ENCODE measurements at regions not wholly inside any gene's neighbourhood (a gene's known extent, or its start where the extent isn't known, plus 50 kb on each side); places are given as distances from the start of the nearest gene placed in this dataset.

DNA sequence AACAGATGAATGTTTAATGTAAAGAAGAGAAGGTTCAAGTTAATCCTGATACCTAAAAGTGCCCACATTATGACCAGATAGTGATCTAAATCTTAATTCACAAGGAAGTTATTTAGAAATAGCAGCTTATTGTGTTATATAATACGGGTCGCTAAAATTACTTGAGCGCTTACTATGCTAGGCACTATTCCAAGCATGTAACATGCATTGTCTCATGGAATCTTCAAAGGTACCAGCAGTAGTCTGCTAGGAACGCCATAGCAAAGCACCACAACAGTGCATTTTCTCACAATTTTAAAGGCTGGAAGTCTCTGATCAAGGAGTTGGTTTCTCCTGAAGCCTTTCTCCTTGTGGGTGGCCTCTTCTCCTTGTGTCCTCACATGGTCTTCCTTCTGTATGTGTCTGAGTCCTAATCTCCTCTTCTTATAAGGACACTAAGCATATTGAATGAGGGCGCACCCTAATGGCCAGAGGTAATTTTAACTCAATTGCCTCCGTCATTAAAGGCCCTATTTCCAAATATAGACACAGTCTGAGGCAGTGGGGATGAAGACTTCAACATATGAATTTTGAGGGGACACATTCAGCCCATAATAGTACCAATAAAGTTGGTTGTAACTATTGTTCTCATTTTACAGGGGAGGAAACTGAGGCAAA, 118.4 kb downstream of the LRRC30 start:
- ATAC-seq (no peak), FAIRE-seq (no peak), DNase-seq (ENCODE audit: low spot score) (no peak)
- H3K4me1 ChIP-seq (ENCODE audit: insufficient read depth, low read length), result no peaks in the 10 kb centered on the region
- in situ Hi-C loops (cut with HindIII; ENCODE audit: extremely low pct_ligation_motif_present, low pct_unique_long_range_greater_than_20kb), result no loop called here
- intact Hi-C loops (cut with micrococcal nuclease; ENCODE audit: unreplicated experiment), result no loop called here
- no peaks in the 10 kb centered on the region for H3K36me3 ChIP-seq (replicated peaks in 1 of 2; ENCODE audit: control insufficient read depth in 1 of 2, insufficient read depth in 2 of 2, low read length in 2 of 2)
- CTCF ChIA-PET (ENCODE audit: low intra/inter-chr PET ratio, low total read pairs), result no interaction called here
- no peak overlapping the region for H2AFZ ChIP-seq (ENCODE audit: low read length)
- no peak overlapping the region for H3K4me2 ChIP-seq (ENCODE audit: low read depth, low read length)
- H3K9me3 ChIP-seq (ENCODE audit: low read length), result no peaks in the 10 kb centered on the region
- no peak overlapping the region for H3K27ac ChIP-seq (ENCODE audit: extremely low read length, insufficient read depth, low read length)
- WGBS (ENCODE audit: low lambda C conversion rate), result 60% methylated on average over 6 of the region's 6 CpGs
- no peaks in the 10 kb centered on the region for H3K79me2 ChIP-seq (ENCODE audit: insufficient read depth, low read length)
- no peak for TF ChIP-seq HES4 (CRISPR knock-in tag; IDR thresholded peaks at IDR 0.05; ENCODE audit: borderline replicate concordance)
- H3K27me3 ChIP-seq (ENCODE audit: control insufficient read depth in 1 of 2, insufficient read depth in 2 of 2, low read length in 2 of 2), result peaks cover 0 to 5% of the 10 kb centered on the region in 2 experiments; a peak in 1 of 5 replicates
- no peaks in the 10 kb centered on the region for H4K20me1 ChIP-seq (ENCODE audit: insufficient read depth, low read length)
- POLR2A ChIA-PET, result no interaction called here
- H3K9ac ChIP-seq (ENCODE audit: insufficient read depth, low read depth, low read length), result no peak overlapping the region
- no TSS peak for BruUV-seq (replicated peaks)
- no peak overlapping the region for H3K4me3 ChIP-seq (replicated peaks in 1 of 3; ENCODE audit: insufficient read depth in 1 of 3, low read depth in 2 of 3, low read length in 3 of 3)

DNA sequence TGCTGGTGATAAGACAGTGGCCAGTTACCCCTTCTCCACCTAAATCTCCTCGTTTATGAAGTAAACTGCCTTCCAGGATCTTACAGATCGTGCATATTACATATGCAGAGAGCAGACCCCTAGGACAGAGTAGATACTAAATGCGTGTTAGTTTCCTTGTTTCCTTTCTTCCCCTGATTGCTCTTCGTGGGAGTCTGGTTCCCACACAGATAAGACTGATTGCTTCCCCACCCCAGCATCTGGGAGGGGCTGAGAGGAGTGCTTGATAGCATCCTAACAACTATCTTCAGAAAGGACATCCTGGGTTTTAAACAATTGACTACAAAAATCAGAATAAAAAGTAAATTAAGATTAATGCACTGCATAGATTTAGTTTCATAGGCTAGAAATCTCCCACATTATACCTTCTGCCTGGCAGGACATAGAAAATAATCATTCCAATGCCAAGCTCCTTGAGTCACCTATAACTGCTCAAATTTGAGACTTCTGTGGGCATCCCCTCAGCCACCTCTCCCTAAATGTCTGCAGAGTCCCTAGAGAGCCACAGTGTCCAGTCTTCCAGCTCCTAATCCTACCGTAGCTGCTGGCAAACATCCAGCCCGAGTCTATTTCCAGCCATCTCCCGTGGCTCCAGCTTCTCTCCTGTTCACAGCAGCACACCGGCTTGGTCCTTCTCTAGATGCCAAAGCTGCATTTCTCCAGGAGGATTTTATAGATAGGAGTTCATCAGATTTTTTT, 128.3 kb downstream of the LRRC30 start:
- DNase-seq (ENCODE audit: low spot score) (no peak), ATAC-seq (no peak), FAIRE-seq (no peak)
- no peaks in the 10 kb centered on the region for H3K79me2 ChIP-seq (ENCODE audit: insufficient read depth, low read length)
- H3K4me3 ChIP-seq (replicated peaks in 1 of 3; ENCODE audit: insufficient read depth in 1 of 3, low read depth in 2 of 3, low read length in 3 of 3), result no peak overlapping the region
- in situ Hi-C loops (cut with HindIII; ENCODE audit: extremely low pct_ligation_motif_present, low pct_unique_long_range_greater_than_20kb), result no loop called here
- H3K4me2 ChIP-seq (ENCODE audit: low read depth, low read length), result no peak overlapping the region
- ChIA-PET POLR2A (no interaction called here), CTCF (ENCODE audit: low intra/inter-chr PET ratio, low total read pairs) (no interaction called here)
- H3K36me3 ChIP-seq (replicated peaks in 1 of 2; ENCODE audit: control insufficient read depth in 1 of 2, insufficient read depth in 2 of 2, low read length in 2 of 2), result no peaks in the 10 kb centered on the region
- no peaks in the 10 kb centered on the region for H4K20me1 ChIP-seq (ENCODE audit: insufficient read depth, low read length)
- no peak overlapping the region for H3K27ac ChIP-seq (ENCODE audit: extremely low read length, insufficient read depth, low read length)
- H3K9me3 ChIP-seq (ENCODE audit: low read length), result no peaks in the 10 kb centered on the region
- H2AFZ ChIP-seq (ENCODE audit: low read length), result no peak overlapping the region
- H3K4me1 ChIP-seq (ENCODE audit: insufficient read depth, low read length), result no peaks in the 10 kb centered on the region
- no TSS peak for BruUV-seq (replicated peaks)
- intact Hi-C loops (cut with micrococcal nuclease; ENCODE audit: unreplicated experiment), result no loop called here
- H3K9ac ChIP-seq (ENCODE audit: insufficient read depth, low read depth, low read length), result no peak overlapping the region
- no peaks in the 10 kb centered on the region for H3K27me3 ChIP-seq (ENCODE audit: control insufficient read depth in 1 of 2, insufficient read depth in 2 of 2, low read length in 2 of 2)
- 4% methylated on average over 8 of the region's 8 CpGs for WGBS (ENCODE audit: low lambda C conversion rate)
- TF ChIP-seq ZNF230 (CRISPR knock-in tag; IDR thresholded peaks at IDR 0.05) (no peak), ZNF615 (CRISPR knock-in tag; IDR thresholded peaks at IDR 0.05; ENCODE audit: borderline replicate concordance) (no peak), PHF5A (CRISPR knock-in tag; IDR thresholded peaks at IDR 0.05; ENCODE audit: low read depth, unreplicated experiment) (no peak), PCBP1 (IDR thresholded peaks at IDR 0.05; ENCODE audit: borderline replicate concordance, low read depth, low read length) (no peak), HNRNPK (IDR thresholded peaks at IDR 0.05; ENCODE audit: low read depth, low read length, poor library complexity, severe bottlenecking) (no peak), SKI (IDR thresholded peaks at IDR 0.05; ENCODE audit: partially characterized antibody) (no peak), ZNF350 (CRISPR knock-in tag; IDR thresholded peaks at IDR 0.05; ENCODE audit: borderline replicate concordance, low read depth) (no peak), PPARG (CRISPR knock-in tag; conservative IDR thresholded peaks at IDR 0.05) (no peak), HNRNPL (IDR thresholded peaks at IDR 0.05; ENCODE audit: low read depth, low read length) (no peak)
- TF ChIP-seq, protein P1, sequence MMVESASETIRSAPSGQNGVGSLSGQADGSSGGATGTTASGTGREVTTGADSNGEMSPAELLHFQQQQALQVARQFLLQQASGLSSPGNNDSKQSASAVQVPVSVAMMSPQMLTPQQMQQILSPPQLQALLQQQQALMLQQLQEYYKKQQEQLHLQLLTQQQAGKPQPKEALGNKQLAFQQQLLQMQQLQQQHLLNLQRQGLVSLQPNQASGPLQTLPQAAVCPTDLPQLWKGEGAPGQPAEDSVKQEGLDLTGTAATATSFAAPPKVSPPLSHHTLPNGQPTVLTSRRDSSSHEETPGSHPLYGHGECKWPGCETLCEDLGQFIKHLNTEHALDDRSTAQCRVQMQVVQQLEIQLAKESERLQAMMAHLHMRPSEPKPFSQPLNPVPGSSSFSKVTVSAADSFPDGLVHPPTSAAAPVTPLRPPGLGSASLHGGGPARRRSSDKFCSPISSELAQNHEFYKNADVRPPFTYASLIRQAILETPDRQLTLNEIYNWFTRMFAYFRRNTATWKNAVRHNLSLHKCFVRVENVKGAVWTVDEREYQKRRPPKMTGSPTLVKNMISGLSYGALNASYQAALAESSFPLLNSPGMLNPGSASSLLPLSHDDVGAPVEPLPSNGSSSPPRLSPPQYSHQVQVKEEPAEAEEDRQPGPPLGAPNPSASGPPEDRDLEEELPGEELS (CRISPR knock-in tag; IDR thresholded peaks at IDR 0.05), result no peak
- TF ChIP-seq, protein P2, sequence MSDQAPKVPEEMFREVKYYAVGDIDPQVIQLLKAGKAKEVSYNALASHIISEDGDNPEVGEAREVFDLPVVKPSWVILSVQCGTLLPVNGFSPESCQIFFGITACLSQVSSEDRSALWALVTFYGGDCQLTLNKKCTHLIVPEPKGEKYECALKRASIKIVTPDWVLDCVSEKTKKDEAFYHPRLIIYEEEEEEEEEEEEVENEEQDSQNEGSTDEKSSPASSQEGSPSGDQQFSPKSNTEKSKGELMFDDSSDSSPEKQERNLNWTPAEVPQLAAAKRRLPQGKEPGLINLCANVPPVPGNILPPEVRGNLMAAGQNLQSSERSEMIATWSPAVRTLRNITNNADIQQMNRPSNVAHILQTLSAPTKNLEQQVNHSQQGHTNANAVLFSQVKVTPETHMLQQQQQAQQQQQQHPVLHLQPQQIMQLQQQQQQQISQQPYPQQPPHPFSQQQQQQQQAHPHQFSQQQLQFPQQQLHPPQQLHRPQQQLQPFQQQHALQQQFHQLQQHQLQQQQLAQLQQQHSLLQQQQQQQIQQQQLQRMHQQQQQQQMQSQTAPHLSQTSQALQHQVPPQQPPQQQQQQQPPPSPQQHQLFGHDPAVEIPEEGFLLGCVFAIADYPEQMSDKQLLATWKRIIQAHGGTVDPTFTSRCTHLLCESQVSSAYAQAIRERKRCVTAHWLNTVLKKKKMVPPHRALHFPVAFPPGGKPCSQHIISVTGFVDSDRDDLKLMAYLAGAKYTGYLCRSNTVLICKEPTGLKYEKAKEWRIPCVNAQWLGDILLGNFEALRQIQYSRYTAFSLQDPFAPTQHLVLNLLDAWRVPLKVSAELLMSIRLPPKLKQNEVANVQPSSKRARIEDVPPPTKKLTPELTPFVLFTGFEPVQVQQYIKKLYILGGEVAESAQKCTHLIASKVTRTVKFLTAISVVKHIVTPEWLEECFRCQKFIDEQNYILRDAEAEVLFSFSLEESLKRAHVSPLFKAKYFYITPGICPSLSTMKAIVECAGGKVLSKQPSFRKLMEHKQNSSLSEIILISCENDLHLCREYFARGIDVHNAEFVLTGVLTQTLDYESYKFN (CRISPR knock-in tag; conservative IDR thresholded peaks at IDR 0.05), result no peak
